SK-N-MC (cell line): ENCODE measurements at regions not wholly inside any gene's neighbourhood (a gene's known extent, or its start where the extent isn't known, plus 50 kb on each side); places are given as distances from the start of the nearest gene placed in this dataset.
A peak's percentile ranks its signal among the peaks of the same experiment; 100 is the strongest.

Experiments
- DNase-seq: peaks from one replicate; pipeline ENCODE4 v3.0.0-alpha.2; 2011; ENCODE audit warnings: low read depth, low spot score
- H3K27ac ChIP-seq: fragments of 200-600 bp; sonication (generic); 2 replicates; pipeline ENCODE4 v1.5.1; 2016; ENCODE audit warnings: mixed run types
- H3K36me3 ChIP-seq: fragments of 200-600 bp; sonication (generic); 2 replicates; pipeline ENCODE4 v1.6.1; 2017; ENCODE audit warnings: antibody characterized with exemption, low read length, mixed read lengths; ENCODE audit not compliant: insufficient read depth
- H3K4me3 ChIP-seq: fragments of 200-600 bp; sonication (generic); 2 replicates; pipeline ENCODE4 v1.5.1; 2016
- H3K9ac ChIP-seq: fragments of 200-600 bp; sonication (generic); 2 replicates; pipeline ENCODE4 v1.8.0; 2017; ENCODE audit warnings: mixed run types, mixed read lengths; ENCODE audit not compliant: insufficient read length
- H3K9me3 ChIP-seq: fragments of 200-600 bp; sonication (generic); 2 replicates; pipeline ENCODE4 v1.6.1; 2017; ENCODE audit warnings: low read depth, mild to moderate bottlenecking, antibody characterized with exemption, low read length, moderate library complexity, mixed read lengths
- EZH2 ChIP-seq: fragments of 200-600 bp; sonication (generic); IDR thresholded peaks from one replicate; pipeline ENCODE4 v1.6.1; 2017; ENCODE audit warnings: antibody characterized with exemption
- FOXP2 ChIP-seq: optimal IDR thresholded peaks from 2 replicates; pipeline ENCODE3; 2011; ENCODE audit warnings: mild to moderate bottlenecking, moderate library complexity; ENCODE audit not compliant: insufficient read depth; ENCODE audit errors: extremely low read length, control extremely low read depth
- POLR2AphosphoS5 ChIP-seq: IDR thresholded peaks from 2 replicates; pipeline ENCODE4 v1.6.1; 2012; ENCODE audit warnings: mild to moderate bottlenecking, low read depth, low read length, borderline replicate concordance

DNA sequence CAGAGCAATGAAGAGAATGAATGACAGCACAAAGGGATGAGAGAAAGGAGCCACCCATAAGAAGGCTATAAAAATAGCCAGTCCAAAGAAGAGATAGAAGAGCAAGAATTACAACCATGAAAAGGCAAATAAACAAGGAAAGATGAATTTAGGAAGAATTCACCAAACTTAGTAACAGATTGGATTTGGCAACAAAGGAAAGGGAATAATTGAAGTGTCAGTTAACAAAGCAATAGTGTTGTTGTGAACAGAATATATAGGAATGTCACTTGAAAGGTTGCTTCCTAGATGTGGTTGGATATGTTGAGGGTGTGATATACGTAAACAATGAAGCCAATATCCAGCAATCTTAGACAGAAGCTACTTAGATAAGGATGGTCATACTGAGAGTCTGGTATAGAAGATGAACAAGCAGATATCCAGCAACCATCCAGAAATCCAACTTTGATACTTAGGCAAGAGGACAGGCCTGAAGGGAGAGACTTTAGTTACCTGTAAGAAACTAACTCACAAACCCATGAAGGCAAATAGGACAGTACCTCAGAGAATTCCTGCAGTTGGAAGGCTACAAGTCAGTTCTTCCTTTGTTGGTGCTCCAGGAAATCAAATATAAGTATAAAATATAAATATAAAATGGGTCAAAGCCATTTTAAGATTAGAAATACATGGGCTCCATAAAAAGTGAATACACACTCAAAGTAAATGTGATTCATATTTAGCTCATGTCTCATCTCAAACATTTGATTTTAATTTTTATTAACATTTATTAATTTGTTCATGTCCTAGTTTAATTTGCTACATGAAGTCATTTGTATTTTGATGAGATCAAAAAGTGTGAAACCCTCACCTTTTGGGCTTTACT is 106.5 kb downstream of the HFE start:
- H3K4me3 ChIP-seq, result peak overlapping the region; percentile 100; the same call in 1 of the 2 replicates
- no peak for DNase-seq
- no peaks in the 10 kb centered on the region for H3K9me3 ChIP-seq
- TF ChIP-seq FOXP2 (no peak), POLR2AphosphoS5 (no peak), EZH2 (no peak)
- H3K9ac ChIP-seq, result peak overlapping the region; percentile 96
- no peaks in the 10 kb centered on the region; the same call in 1 of the 2 replicates for H3K36me3 ChIP-seq
- peak overlapping the region; percentile 96 for H3K27ac ChIP-seq

GRCh38 chr6:26194329-26194701 is 107.1 kb downstream of the HFE start:
- Histone ChIP-seq H3K9me3 (no peaks in the 10 kb centered on the region), H3K4me3 (peak overlapping the region; percentile 100), H3K27ac (peak overlapping the region; percentile 96), H3K36me3 (no peaks in the 10 kb centered on the region; the same call in 1 of the 2 replicates), H3K9ac (peak overlapping the region; percentile 96)
- TF ChIP-seq POLR2AphosphoS5 (no peak), EZH2 (no peak), FOXP2 (no peak)
- DNase-seq, result no peak

- H3K9me3 ChIP-seq, result no peaks in the 10 kb centered on the region
- peak overlapping the region; percentile 100 for H3K4me3 ChIP-seq
- H3K36me3 ChIP-seq, result no peaks in the 10 kb centered on the region; the same call in 1 of the 2 replicates
- peak overlapping the region; percentile 96 for H3K9ac ChIP-seq
- no peak for TF ChIP-seq POLR2AphosphoS5
- TF ChIP-seq EZH2, result no peak
- no peak for TF ChIP-seq FOXP2
- peak overlapping the region; percentile 96 for H3K27ac ChIP-seq
- DNase-seq, result no peak
Measured at GRCh38 chr6:26194816-26195375, 107.7 kb downstream of the HFE start.

- Histone ChIP-seq H3K36me3 (no peaks in the 10 kb centered on the region; the same call in 1 of the 2 replicates), H3K4me3 (peak overlapping the region; percentile 100), H3K27ac (peak overlapping the region; percentile 96), H3K9ac (peak overlapping the region; percentile 96), H3K9me3 (no peaks in the 10 kb centered on the region)
- TF ChIP-seq FOXP2 (no peak), POLR2AphosphoS5 (peak; percentile 64), EZH2 (no peak)
- peak; percentile 94 for DNase-seq
Measured at GRCh38 chr6:26195376-26195923, 108.2 kb downstream of the HFE start.

DNA sequence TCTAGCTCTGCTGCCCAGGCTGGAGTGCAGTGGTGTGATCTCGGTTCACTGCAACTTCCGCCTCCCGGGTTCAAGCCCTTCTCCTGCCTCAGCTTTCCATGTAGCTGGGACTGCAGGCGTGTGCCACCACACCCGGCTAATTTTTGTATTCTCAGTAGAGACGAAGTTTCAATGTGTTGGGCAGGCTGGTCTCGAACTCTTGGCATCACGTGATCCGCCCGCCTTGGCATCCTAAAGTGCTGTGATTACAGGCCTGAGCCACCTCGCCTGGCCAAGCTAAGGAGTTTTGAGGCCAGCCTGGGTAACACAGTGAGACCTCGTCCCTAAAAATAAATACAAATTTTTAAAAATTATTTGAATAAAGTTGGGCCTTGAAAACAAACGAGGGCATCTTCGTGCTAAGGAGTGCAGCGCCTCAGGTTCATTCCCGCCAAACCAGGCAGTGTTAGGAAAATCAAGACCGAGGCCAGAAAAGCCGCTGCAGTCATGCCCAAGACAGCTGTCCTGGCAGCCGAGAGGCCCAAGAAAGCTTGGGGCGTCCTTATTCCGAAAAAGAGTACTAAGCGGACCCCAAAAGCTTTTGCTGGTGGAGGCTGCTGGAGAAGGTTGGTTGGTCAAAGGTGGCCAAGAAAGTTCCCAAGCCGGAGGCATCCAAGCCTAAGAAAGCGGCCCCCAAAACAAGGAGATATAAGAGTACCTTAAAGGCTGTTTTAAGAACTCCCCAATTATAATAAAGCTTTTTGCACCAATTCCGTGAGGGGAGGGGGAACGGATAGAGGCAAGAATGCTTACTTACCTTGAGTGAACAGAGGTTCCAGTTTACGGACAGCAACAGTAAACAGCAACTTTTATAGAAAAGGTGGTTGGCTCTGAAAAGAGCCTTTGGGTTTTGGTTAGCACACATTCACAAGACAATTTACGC is 109.0 kb downstream of the HFE start:
- DNase-seq, result no peak
- TF ChIP-seq POLR2AphosphoS5 (no peak; the same call in 1 of the 2 replicates), EZH2 (no peak), FOXP2 (no peak)
- H3K36me3 ChIP-seq, result no peaks in the 10 kb centered on the region; the same call in 1 of the 2 replicates
- no peaks in the 10 kb centered on the region for H3K9me3 ChIP-seq
- H3K4me3 ChIP-seq, result peak overlapping the region; percentile 100
- H3K27ac ChIP-seq, result peak overlapping the region; percentile 96
- peak overlapping the region; percentile 96 for H3K9ac ChIP-seq

DNA sequence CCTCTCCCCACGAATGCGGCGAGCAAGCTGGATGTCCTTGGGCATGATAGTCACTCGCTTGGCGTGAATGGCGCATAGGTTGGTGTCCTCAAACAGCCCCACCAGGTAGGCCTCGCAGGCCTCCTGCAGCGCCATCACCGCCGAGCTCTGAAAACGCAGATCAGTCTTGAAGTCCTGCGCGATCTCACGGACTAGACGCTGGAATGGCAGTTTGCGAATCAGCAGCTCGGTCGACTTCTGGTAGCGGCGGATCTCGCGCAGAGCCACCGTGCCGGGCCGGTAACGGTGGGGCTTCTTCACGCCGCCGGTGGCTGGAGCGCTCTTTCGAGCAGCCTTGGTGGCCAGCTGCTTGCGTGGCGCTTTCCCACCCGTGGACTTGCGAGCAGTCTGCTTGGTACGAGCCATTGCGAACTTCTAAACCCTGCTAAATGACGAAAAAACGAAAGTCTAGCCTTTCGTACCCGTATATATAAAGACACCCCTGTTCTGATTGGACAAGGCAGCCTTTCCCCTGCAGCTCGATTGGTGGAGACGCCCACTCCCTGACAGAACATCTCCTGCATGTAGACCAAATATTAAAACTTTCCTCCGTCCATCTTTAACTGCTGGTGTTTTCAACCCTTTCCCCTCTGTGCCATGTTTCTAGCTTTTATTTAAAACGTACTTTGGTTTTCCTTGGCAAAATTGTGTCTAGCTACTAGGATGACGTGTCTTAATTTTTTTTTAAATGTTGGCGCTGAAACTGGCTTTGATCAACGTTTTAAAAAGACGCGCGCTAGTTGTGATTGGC is 109.8 kb downstream of the HFE start:
- no peak for TF ChIP-seq FOXP2
- no peak for TF ChIP-seq EZH2
- peak; percentile 99 for TF ChIP-seq POLR2AphosphoS5
- peak overlapping the region; percentile 97 for H3K27ac ChIP-seq
- DNase-seq, result peak; percentile 97

DNA sequence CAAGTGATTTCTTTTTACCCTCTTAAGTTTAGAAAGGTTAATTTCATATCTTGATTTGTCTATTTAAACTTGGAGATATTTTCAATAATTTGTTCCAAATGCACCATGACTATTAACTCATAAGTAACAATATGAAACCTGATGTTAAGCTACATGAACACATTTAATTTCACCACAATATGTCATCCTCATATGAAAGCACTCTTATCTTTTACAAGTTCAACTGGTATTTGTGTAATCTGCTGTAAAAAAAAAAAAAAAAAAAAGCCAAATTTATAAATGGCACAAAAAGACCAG is 110.4 kb downstream of the HFE start:
- peak overlapping the region; percentile 97 for H3K27ac ChIP-seq
- DNase-seq, result no peak
- no peaks in the 10 kb centered on the region; the same call in 1 of the 2 replicates for H3K36me3 ChIP-seq
- no peak for TF ChIP-seq POLR2AphosphoS5
- no peak for TF ChIP-seq FOXP2
- TF ChIP-seq EZH2, result no peak
- no peaks in the 10 kb centered on the region for H3K9me3 ChIP-seq
- H3K9ac ChIP-seq, result peak overlapping the region; percentile 97
- peak overlapping the region; percentile 100 for H3K4me3 ChIP-seq

More for the DNA sequence above, 109.8 kb downstream of the HFE start:
- no peaks in the 10 kb centered on the region; the same call in 1 of the 2 replicates for H3K36me3 ChIP-seq
- no peaks in the 10 kb centered on the region for H3K9me3 ChIP-seq
- peak overlapping the region; percentile 97 for H3K9ac ChIP-seq
- peak overlapping the region; percentile 100 for H3K4me3 ChIP-seq
